ENCODE measurements at regions not wholly inside any gene's neighbourhood (a gene's known extent, or its start where the extent isn't known, plus 50 kb on each side); places are given as distances from the start of the nearest gene placed in this dataset.

- TF ChIP-seq CTCF (IDR thresholded peaks at IDR 0.05) (no peak), EP300 (IDR thresholded peaks at IDR 0.05; ENCODE audit: low read depth) (no peak)
Measured at GRCh38 chr2:51657849-51658248, 625.9 kb upstream of the NRXN1 start.

Measured in transverse colon (tissue), 3 donors.